Gastroesophageal sphincter (tissue), 4 donors: ENCODE measurements at regions not wholly inside any gene's neighbourhood (a gene's known extent, or its start where the extent isn't known, plus 50 kb on each side); places are given as distances from the start of the nearest gene placed in this dataset.

Experiments used
- ATAC-seq: fragments of 150-250 bp; one replicate; pipeline ENCODE4 v1.9.1; 2016; ENCODE audit warnings: mild to moderate bottlenecking, moderate library complexity
- H3K27ac ChIP-seq, 4 donors: fragments of 200-600 bp; sonication (generic) in 3 of 4; 1 replicate in 3 of 4; 2 replicates in 1 of 4; pipeline ENCODE4 v1.5.1; 2016 to 2019
- H3K27me3 ChIP-seq: fragments of 200-600 bp; sonication (generic); one replicate; pipeline ENCODE4 v1.5.1; 2019
- H3K36me3 ChIP-seq, 2 donors: fragments of 200-600 bp; sonication (generic); one replicate each; pipeline ENCODE4 v1.5.1; 2019; ENCODE audit warnings: control low read depth in 1 of 2
- H3K4me1 ChIP-seq, 3 donors: fragments of 200-600 bp; sonication (generic); 1 replicate in 2 of 3; 2 replicates in 1 of 3; pipeline ENCODE4 v1.5.1; 2016 to 2019; ENCODE audit warnings: control low read depth in 2 of 3
- H3K4me3 ChIP-seq, 2 donors: fragments of 200-600 bp; sonication (generic); one replicate each; pipeline ENCODE4 v1.5.1; 2019; ENCODE audit warnings: mild to moderate bottlenecking in 1 of 2, moderate library complexity in 1 of 2
- H3K9me3 ChIP-seq, 3 donors: fragments of 200-600 bp; sonication (generic); one replicate each; pipeline ENCODE4 v1.5.1; 2017 to 2019; ENCODE audit warnings: control low read depth in 2 of 3
- CTCF ChIP-seq, 4 experiments: fragments of 200-600 bp in 2 of 4; fragments of 450-650 bp in 2 of 4; sonication (generic) in 1 of 4; IDR thresholded peaks; one replicate each; pipeline ENCODE4 v1.5.1; 2017 to 2019; ENCODE audit warnings: antibody characterized with exemption in 4 of 4, mild to moderate bottlenecking in 2 of 4, moderate library complexity in 2 of 4
- EP300 ChIP-seq: sonication (generic); formaldehyde crosslinking; IDR thresholded peaks from one replicate; pipeline ENCODE4 v1.6.1; 2017; ENCODE audit warnings: antibody characterized with exemption, mild to moderate bottlenecking
- POLR2A ChIP-seq, 2 donors: fragments of 450-650 bp; IDR thresholded peaks; one replicate each; pipeline ENCODE4 v1.6.1; 2017; ENCODE audit warnings: antibody characterized with exemption in 2 of 2, mild to moderate bottlenecking in 2 of 2, moderate library complexity in 1 of 2
- POLR2AphosphoS5 ChIP-seq: sonication (generic); formaldehyde crosslinking; IDR thresholded peaks from one replicate; pipeline ENCODE4 v1.6.1; 2017; ENCODE audit warnings: antibody characterized with exemption
- WGBS, 2 donors: methylation state at CpG; one replicate each; pipeline ENCODE4 v1.1.5; 2018; ENCODE audit warnings: low coverage in 1 of 2; 5-methylcytosine and 5-hydroxymethylcytosine counted together

GRCh38 chr20:43842126-43843020 lies 72.3 kb upstream of the TOX2 start:
- 100% methylated on average over 1 of the region's 9 CpGs; no CpG with 5 or more reads in 1 of the 2 donors for WGBS, 2 donors
- peaks cover 0 to 18% (median 0%) of the 10 kb centered on the region in 3 donors for H3K4me1 ChIP-seq
- ATAC-seq, result no peak
- no peaks in the 10 kb centered on the region for H3K9me3 ChIP-seq
- TF ChIP-seq CTCF (IDR thresholded peaks at IDR 0.05), result no peak
- no peak for TF ChIP-seq POLR2AphosphoS5
- no peak for TF ChIP-seq POLR2A (IDR thresholded peaks at IDR 0.05)
- no peak for TF ChIP-seq EP300
- no peaks in the 10 kb centered on the region for H3K27me3 ChIP-seq
- H3K36me3 ChIP-seq, result no peaks in the 10 kb centered on the region
- H3K4me3 ChIP-seq, result no peak overlapping the region
- no peak overlapping the region for H3K27ac ChIP-seq

GRCh38 chr20:43840382-43841070 lies 74.1 kb upstream of the TOX2 start:
- no peaks in the 10 kb centered on the region for H3K36me3 ChIP-seq
- H3K27ac ChIP-seq, result no peak overlapping the region
- WGBS, 2 donors, result 59 to 76% methylated on average over 9 to 11 of the region's 11 CpGs
- H3K4me3 ChIP-seq, result no peak overlapping the region
- H3K9me3 ChIP-seq, result no peaks in the 10 kb centered on the region
- no peak for ATAC-seq
- peaks cover 0 to 13% (median 0%) of the 10 kb centered on the region in 3 donors for H3K4me1 ChIP-seq
- no peaks in the 10 kb centered on the region for H3K27me3 ChIP-seq
- no peak for TF ChIP-seq EP300
- no peak for TF ChIP-seq POLR2A (IDR thresholded peaks at IDR 0.05)
- peak in 3 of 4 experiments; percentile 9 to 43 (median 17) for TF ChIP-seq CTCF (IDR thresholded peaks at IDR 0.05)
- no peak for TF ChIP-seq POLR2AphosphoS5

GRCh38 chr20:43839793-43840199 lies 74.9 kb upstream of the TOX2 start:
- Histone ChIP-seq H3K36me3 (no peaks in the 10 kb centered on the region), H3K27ac (no peak overlapping the region), H3K4me3 (no peak overlapping the region), H3K9me3 (no peaks in the 10 kb centered on the region), H3K27me3 (no peaks in the 10 kb centered on the region), H3K4me1 (peaks cover 0 to 7% (median 0%) of the 10 kb centered on the region in 3 donors)
- no peak for ATAC-seq
- 65 to 82% methylated on average over 2 to 4 of the region's 4 CpGs for WGBS, 2 donors
- TF ChIP-seq POLR2AphosphoS5 (no peak), CTCF (IDR thresholded peaks at IDR 0.05) (no peak), EP300 (no peak), POLR2A (IDR thresholded peaks at IDR 0.05) (no peak)

- Histone ChIP-seq H3K27me3 (no peaks in the 10 kb centered on the region), H3K4me3 (no peak overlapping the region), H3K36me3 (no peaks in the 10 kb centered on the region), H3K4me1 (no peaks in the 10 kb centered on the region), H3K27ac (no peak overlapping the region), H3K9me3 (no peaks in the 10 kb centered on the region)
- TF ChIP-seq CTCF (IDR thresholded peaks at IDR 0.05) (no peak), POLR2AphosphoS5 (no peak), POLR2A (IDR thresholded peaks at IDR 0.05) (no peak), EP300 (no peak)
- 63 to 75% methylated on average over 1 to 2 of the region's 5 CpGs for WGBS, 2 donors
- no peak for ATAC-seq
Measured at GRCh38 chr20:43838703-43839060, 76.0 kb upstream of the TOX2 start.
